Neural cell (in vitro differentiated cells): ENCODE measurements at regions not wholly inside any gene's neighbourhood (a gene's known extent, or its start where the extent isn't known, plus 50 kb on each side); places are given as distances from the start of the nearest gene placed in this dataset.
"Not testable (repeated sequence)": the region's sequence is repeated elsewhere in the genome, so short reads cannot be mapped to it uniquely, and the experiment has no call there.

Source experiments
- H2AFZ ChIP-seq: fragments of 200-600, 300-800 bp; sonication (generic), shearing (Covaris generic); 2 replicates; pipeline ENCODE4 v1.6.0; 2014; ENCODE audit warnings: low read depth, mild to moderate bottlenecking, antibody characterized with exemption, low read length, moderate library complexity
- H3F3A ChIP-seq: fragments of 200-600 bp; shearing (Covaris generic); 2 replicates; pipeline ENCODE4 v1.6.1; 2016; ENCODE audit warnings: mild to moderate bottlenecking, moderate library complexity, mixed read lengths, antibody characterized with exemption, low read length; ENCODE audit not compliant: insufficient read depth, poor library complexity, severe bottlenecking
- H3K27ac ChIP-seq: fragments of 200-600, 300-800 bp; sonication (generic), shearing (Covaris generic); 2 replicates; pipeline ENCODE4 v1.5.1; 2014; ENCODE audit warnings: mild to moderate bottlenecking, low read length, moderate library complexity
- H3K27me3 ChIP-seq: fragments of 300-800, 200-600 bp; sonication (generic), shearing (Covaris generic); 2 replicates; pipeline ENCODE4 v1.6.0; 2014; ENCODE audit warnings: mild to moderate bottlenecking, low read depth, low read length, moderate library complexity; ENCODE audit not compliant: insufficient read depth
- H3K36me3 ChIP-seq: fragments of 300-800, 200-600 bp; sonication (generic), shearing (Covaris generic); 2 replicates; pipeline ENCODE4 v1.5.1; 2014; ENCODE audit warnings: mild to moderate bottlenecking, antibody characterized with exemption, low read length, moderate library complexity; ENCODE audit not compliant: insufficient read depth
- H3K4me2 ChIP-seq: fragments of 300-800, 200-600 bp; sonication (generic), shearing (Covaris generic); 2 replicates; pipeline ENCODE4 v1.6.0; 2014; ENCODE audit warnings: mild to moderate bottlenecking, low read length
- H3K4me3 ChIP-seq: fragments of 300-800, 200-600 bp; sonication (generic), shearing (Covaris generic); 2 replicates; pipeline ENCODE4 v1.5.1; 2014; ENCODE audit warnings: mild to moderate bottlenecking, low read length, moderate library complexity
- H3K79me2 ChIP-seq: fragments of 200-600 bp; shearing (Covaris generic); replicated peaks from 2 replicates; pipeline ENCODE4 v1.6.0; 2014; ENCODE audit warnings: mild to moderate bottlenecking, low read length, moderate library complexity; ENCODE audit not compliant: insufficient read depth
- H3K9ac ChIP-seq: fragments of 300-800, 200-600 bp; sonication (generic), shearing (Covaris generic); 2 replicates; pipeline ENCODE4 v1.6.1; 2016; ENCODE audit warnings: mild to moderate bottlenecking, low read length, mixed read lengths
- H3K9me2 ChIP-seq: fragments of 200-600 bp; shearing (Covaris generic); 2 replicates; pipeline ENCODE4 v1.6.1; 2016; ENCODE audit warnings: mild to moderate bottlenecking, low read length, mixed read lengths; ENCODE audit not compliant: insufficient read depth
- H3K9me3 ChIP-seq: fragments of 200-600, 300-800 bp; sonication (generic), shearing (Covaris generic); 2 replicates; pipeline ENCODE4 v1.6.1; 2016; ENCODE audit warnings: mild to moderate bottlenecking, mixed run types, low read length, moderate library complexity, mixed read lengths
- H4K20me1 ChIP-seq: fragments of 200-600 bp; shearing (Covaris generic); 2 replicates; pipeline ENCODE4 v1.6.1; 2016; ENCODE audit warnings: mild to moderate bottlenecking, mixed run types; ENCODE audit not compliant: insufficient read depth
- EP300 ChIP-seq: fragments of 450-650 bp; conservative IDR thresholded peaks from 2 replicates; pipeline ENCODE4 v1.6.1; 2014; ENCODE audit warnings: antibody characterized with exemption, mild to moderate bottlenecking, moderate library complexity; ENCODE audit not compliant: poor library complexity, severe bottlenecking
- EZH2 ChIP-seq: fragments of 200-600, 300-800 bp; shearing (Covaris generic), sonication (generic); IDR thresholded peaks from 2 replicates; pipeline ENCODE4 v1.6.1; 2014; ENCODE audit warnings: antibody characterized with exemption, low read length, borderline replicate concordance, mild to moderate bottlenecking; ENCODE audit not compliant: insufficient read depth, poor library complexity, severe bottlenecking
- MXI1 ChIP-seq: fragments of 450-650 bp; conservative IDR thresholded peaks from 2 replicates; pipeline ENCODE4 v1.6.1; 2014; ENCODE audit warnings: antibody characterized with exemption, mild to moderate bottlenecking; ENCODE audit not compliant: poor library complexity, severe bottlenecking
- POLR2AphosphoS5 ChIP-seq: IDR thresholded peaks from 2 replicates; pipeline ENCODE4 v1.6.1; 2012
- RAD21 ChIP-seq: fragments of 450-650 bp; conservative IDR thresholded peaks from 2 replicates; pipeline ENCODE4 v1.6.1; 2014; ENCODE audit warnings: antibody characterized with exemption, mild to moderate bottlenecking, moderate library complexity
- SMC3 ChIP-seq: fragments of 450-650 bp; conservative IDR thresholded peaks from 2 replicates; pipeline ENCODE4 v1.6.1; 2014; ENCODE audit warnings: antibody characterized with exemption, mild to moderate bottlenecking, moderate library complexity; ENCODE audit not compliant: poor library complexity
- TAF1 ChIP-seq: IDR thresholded peaks from 2 replicates; pipeline ENCODE4 v1.6.1; 2012; ENCODE audit warnings: low read depth
- TF ChIP-seq, protein P1 (sequence below): IDR thresholded peaks from 2 replicates; pipeline ENCODE4 v1.6.1; 2012; ENCODE audit warnings: borderline replicate concordance
- TF ChIP-seq, protein P2 (sequence below): fragments of 450-650 bp; IDR thresholded peaks from 2 replicates; pipeline ENCODE4 v1.5.1; 2014; ENCODE audit warnings: antibody characterized with exemption, mild to moderate bottlenecking, moderate library complexity; ENCODE audit not compliant: poor library complexity, severe bottlenecking

DNA sequence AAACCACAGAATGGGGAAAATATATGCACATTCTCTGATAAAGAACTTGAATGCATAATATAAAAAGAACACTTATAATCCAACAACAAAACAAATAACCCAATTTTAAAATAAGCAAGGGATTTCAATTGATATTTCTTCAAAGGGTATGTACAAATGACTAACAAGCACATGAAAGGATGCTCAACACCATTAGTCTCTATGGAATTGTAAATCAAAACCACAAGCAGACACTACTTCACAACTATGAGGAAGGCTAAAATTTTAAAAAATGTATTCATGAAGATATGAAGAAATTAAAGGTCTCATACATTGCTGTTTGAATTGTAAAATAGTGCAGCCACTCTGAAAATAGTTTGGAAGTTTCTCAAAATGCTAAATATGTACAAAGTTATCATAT lies 78.9 kb upstream of the GAS1 start:
- H3F3A ChIP-seq: no peaks in the 10 kb centered on the region
- H3K4me3 ChIP-seq: no peak overlapping the region
- no peaks in the 10 kb centered on the region for H3K79me2 ChIP-seq
- H4K20me1 ChIP-seq: no peaks in the 10 kb centered on the region
- no peak overlapping the region for H3K27ac ChIP-seq
- TF ChIP-seq RAD21: no peak
- no peak for TF ChIP-seq EZH2
- TF ChIP-seq TAF1: no peak
- TF ChIP-seq, protein P1, sequence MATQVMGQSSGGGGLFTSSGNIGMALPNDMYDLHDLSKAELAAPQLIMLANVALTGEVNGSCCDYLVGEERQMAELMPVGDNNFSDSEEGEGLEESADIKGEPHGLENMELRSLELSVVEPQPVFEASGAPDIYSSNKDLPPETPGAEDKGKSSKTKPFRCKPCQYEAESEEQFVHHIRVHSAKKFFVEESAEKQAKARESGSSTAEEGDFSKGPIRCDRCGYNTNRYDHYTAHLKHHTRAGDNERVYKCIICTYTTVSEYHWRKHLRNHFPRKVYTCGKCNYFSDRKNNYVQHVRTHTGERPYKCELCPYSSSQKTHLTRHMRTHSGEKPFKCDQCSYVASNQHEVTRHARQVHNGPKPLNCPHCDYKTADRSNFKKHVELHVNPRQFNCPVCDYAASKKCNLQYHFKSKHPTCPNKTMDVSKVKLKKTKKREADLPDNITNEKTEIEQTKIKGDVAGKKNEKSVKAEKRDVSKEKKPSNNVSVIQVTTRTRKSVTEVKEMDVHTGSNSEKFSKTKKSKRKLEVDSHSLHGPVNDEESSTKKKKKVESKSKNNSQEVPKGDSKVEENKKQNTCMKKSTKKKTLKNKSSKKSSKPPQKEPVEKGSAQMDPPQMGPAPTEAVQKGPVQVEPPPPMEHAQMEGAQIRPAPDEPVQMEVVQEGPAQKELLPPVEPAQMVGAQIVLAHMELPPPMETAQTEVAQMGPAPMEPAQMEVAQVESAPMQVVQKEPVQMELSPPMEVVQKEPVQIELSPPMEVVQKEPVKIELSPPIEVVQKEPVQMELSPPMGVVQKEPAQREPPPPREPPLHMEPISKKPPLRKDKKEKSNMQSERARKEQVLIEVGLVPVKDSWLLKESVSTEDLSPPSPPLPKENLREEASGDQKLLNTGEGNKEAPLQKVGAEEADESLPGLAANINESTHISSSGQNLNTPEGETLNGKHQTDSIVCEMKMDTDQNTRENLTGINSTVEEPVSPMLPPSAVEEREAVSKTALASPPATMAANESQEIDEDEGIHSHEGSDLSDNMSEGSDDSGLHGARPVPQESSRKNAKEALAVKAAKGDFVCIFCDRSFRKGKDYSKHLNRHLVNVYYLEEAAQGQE: no peak
- TF ChIP-seq SMC3: no peak
- no peak for TF ChIP-seq EP300
- no peak for TF ChIP-seq POLR2AphosphoS5
- TF ChIP-seq, protein P2, sequence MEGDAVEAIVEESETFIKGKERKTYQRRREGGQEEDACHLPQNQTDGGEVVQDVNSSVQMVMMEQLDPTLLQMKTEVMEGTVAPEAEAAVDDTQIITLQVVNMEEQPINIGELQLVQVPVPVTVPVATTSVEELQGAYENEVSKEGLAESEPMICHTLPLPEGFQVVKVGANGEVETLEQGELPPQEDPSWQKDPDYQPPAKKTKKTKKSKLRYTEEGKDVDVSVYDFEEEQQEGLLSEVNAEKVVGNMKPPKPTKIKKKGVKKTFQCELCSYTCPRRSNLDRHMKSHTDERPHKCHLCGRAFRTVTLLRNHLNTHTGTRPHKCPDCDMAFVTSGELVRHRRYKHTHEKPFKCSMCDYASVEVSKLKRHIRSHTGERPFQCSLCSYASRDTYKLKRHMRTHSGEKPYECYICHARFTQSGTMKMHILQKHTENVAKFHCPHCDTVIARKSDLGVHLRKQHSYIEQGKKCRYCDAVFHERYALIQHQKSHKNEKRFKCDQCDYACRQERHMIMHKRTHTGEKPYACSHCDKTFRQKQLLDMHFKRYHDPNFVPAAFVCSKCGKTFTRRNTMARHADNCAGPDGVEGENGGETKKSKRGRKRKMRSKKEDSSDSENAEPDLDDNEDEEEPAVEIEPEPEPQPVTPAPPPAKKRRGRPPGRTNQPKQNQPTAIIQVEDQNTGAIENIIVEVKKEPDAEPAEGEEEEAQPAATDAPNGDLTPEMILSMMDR: no peak
- TF ChIP-seq MXI1: no peak
- no peaks in the 10 kb centered on the region for H3K9me3 ChIP-seq
- no peaks in the 10 kb centered on the region for H3K9me2 ChIP-seq
- no peaks in the 10 kb centered on the region for H3K36me3 ChIP-seq
- H3K9ac ChIP-seq: no peak overlapping the region
- H3K27me3 ChIP-seq: no peaks in the 10 kb centered on the region
- no peak overlapping the region for H3K4me2 ChIP-seq
- H2AFZ ChIP-seq: no peak overlapping the region

- not testable (repeated sequence) for H3K4me2 ChIP-seq, H3K79me2 ChIP-seq, H3F3A ChIP-seq, H3K9me2 ChIP-seq, H3K9me3 ChIP-seq, H3K36me3 ChIP-seq, H2AFZ ChIP-seq, H3K27ac ChIP-seq, H3K9ac ChIP-seq, H4K20me1 ChIP-seq, H3K4me3 ChIP-seq, H3K27me3 ChIP-seq
Observed at GRCh38 chr9:87028836-87029235, 81.5 kb upstream of the GAS1 start.

GRCh38 chr9:87029905-87030304 lies 82.6 kb upstream of the GAS1 start:
- H3K9me2 ChIP-seq: no peaks in the 10 kb centered on the region
- no peak overlapping the region for H2AFZ ChIP-seq
- no peak overlapping the region for H3K4me3 ChIP-seq
- no peak overlapping the region for H3K27ac ChIP-seq
- H3K79me2 ChIP-seq: no peaks in the 10 kb centered on the region
- H3K36me3 ChIP-seq: no peaks in the 10 kb centered on the region
- H3K27me3 ChIP-seq: no peaks in the 10 kb centered on the region
- H3K9me3 ChIP-seq: no peaks in the 10 kb centered on the region
- no peaks in the 10 kb centered on the region for H3F3A ChIP-seq
- no peak overlapping the region for H3K9ac ChIP-seq
- H4K20me1 ChIP-seq: no peaks in the 10 kb centered on the region
- no peak overlapping the region for H3K4me2 ChIP-seq
- TF ChIP-seq EZH2: no peak
- no peak for TF ChIP-seq MXI1
- TF ChIP-seq, protein P2: no peak
- no peak for TF ChIP-seq EP300
- TF ChIP-seq SMC3: no peak
- TF ChIP-seq, protein P1: no peak
- no peak for TF ChIP-seq RAD21
- TF ChIP-seq POLR2AphosphoS5: no peak
- TF ChIP-seq TAF1: no peak
